T-helper 1 cell treated with Interleukin-12 subunit alpha and Interleukin-12 subunit beta and Interleukin-4 antibody, amounts not matched to agents 30 ng/mL and 1 ng/mL, for 36 hours (primary cell): ENCODE measurements at regions not wholly inside any gene's neighbourhood (a gene's known extent, or its start where the extent isn't known, plus 50 kb on each side); places are given as distances from the start of the nearest gene placed in this dataset.

ENCODE experiments used
- intact Hi-C: fragments of 100-400 bp; cut with micrococcal nuclease; formaldehyde crosslinking; loops from one replicate; pipeline ENCODE4 v1.15.1; 2024

- intact Hi-C loops: no loop called here
These were observed 101.8 kb upstream of the AGAP1 start for GRCh38 chr2:235391921-235392615.

GRCh38 chr2:235394278-235394828, 99.5 kb upstream of the AGAP1 start:
- intact Hi-C loops: no loop called here

DNA sequence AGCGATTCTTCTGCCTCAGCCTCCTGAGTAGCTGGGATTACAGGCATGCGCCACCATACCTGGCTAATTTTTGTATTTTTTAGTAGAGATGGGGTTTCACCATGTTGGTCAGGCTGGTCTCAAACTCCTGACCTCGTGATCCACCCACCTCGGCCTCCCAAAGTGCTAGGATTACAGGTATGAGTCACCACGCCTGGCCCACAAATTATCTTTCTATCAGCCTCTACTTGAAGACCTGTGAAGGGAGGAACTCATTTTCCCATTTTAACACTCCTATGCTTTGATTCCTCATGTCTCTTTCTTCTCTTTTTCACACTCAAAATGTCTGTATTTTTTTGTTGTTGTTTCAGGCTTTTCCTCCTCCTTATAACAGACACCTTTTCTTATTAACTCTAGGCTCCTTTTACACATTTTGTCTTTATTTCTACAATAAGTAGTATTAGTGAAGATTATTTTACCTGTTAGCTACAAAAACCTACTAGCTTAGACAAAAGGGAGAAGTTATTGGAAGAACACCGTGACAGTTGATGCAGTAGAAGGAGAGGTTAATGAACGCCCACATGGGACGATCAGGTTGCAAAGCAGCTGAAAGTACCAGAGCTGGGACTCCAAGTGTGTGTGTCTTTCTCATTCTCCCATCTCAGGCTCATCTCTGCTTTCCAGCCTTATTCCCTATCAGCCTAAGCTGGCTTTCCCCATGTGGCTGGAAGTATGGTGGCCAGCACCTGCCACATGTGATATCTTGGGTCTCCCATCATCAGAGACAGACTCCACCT, 97.6 kb upstream of the AGAP1 start:
- intact Hi-C loops: no loop called here

DNA sequence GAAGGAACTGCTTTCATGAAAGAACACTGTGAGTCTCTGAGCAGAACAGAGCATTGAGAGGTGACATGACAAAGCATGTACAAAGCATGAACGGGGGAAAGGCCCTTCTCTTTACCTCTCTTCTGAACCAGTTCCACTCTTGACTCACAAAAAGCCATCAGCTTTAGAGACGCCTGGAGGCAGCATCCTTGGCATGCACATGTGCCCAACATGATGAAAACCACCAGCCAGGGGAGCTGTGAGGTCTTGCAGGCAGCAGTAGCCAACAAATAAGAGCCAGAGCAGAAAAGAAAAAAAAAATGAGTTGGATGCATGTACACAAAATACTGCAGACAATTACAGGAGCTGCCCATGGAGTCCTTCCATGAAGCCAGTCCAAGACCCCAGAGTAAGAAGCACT, 95.5 kb upstream of the AGAP1 start:
- intact Hi-C loops: no loop called here

- intact Hi-C loops: no loop called here
These were observed 93.9 kb upstream of the AGAP1 start for GRCh38 chr2:235399895-235400294.

GRCh38 chr2:235402422-235402821, 91.4 kb upstream of the AGAP1 start:
- intact Hi-C loops: no loop called here

GRCh38 chr2:235405612-235406361, 88.1 kb upstream of the AGAP1 start:
- intact Hi-C loops: no loop called here

DNA sequence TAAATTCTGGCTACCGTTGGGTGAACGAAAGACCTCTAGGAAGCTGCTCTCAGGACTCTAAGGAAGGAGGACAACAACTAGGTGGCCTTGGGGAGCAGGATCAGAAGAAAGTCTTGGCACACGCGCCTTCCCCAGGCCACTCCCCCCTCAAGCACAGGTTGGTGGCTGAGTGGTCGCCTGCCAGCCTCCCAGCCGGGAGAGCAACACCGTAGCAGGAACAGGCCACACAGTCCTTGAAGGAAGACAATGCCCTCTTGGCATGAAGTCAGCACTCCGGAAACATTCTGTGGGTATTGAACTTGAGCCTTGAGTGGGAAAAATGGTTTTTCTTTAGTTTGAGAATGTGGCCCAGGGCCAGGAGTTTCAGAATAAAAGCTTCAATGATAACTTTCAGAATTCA, 87.4 kb upstream of the AGAP1 start:
- intact Hi-C loops: no loop called here

DNA sequence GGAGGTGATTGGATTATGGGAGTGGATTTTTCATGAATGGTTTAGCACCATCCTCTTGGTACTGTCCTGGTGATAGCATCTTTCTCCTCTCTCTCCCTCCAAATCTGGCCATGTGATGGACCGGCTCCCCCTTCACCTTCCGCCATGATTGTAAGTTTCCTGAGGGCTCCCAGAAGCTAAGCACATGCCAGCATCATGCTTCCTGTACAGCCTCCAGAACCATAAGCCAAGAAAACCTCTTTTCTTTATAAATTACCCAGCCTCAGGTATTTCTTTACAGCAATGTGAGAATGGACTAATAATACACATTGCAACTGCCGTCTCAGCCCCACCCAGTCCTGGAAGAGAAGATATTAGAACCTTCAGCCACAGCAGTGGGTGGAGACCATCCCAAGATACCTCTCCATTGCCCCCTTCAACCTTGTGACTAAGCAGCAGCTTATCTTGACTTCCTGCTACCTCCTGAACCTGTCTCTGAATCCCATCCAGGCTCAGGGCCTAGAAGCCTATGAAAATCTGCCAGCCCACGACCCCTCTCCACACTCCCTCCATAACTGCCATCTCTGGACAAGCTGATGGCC, 81.8 kb upstream of the AGAP1 start:
- intact Hi-C loops: no loop called here

DNA sequence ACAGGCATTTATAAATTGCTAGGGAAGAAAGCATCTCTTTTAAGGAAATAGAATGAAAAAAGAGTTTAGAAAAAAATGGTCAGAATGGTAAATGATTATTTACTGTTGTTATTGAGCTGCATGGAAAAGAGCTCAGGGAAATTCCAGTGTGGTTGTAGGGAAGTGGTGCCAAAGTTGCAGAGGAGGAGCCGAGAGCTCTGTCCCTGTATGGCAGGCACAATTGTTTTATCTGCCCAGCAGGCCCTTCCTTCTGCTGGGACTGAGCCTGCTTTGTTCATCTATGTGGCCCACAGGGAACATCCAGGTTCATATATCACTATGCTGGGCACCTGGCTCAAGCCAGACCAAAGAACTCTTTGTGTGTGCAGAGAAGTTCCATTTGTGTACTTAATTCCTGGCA, 80.8 kb upstream of the AGAP1 start:
- intact Hi-C loops: no loop called here

GRCh38 chr2:235414422-235414821, 79.4 kb upstream of the AGAP1 start:
- intact Hi-C loops: no loop called here

GRCh38 chr2:235416858-235417499, 76.9 kb upstream of the AGAP1 start:
- intact Hi-C loops: no loop called here

- intact Hi-C loops: no loop called here
These were observed 74.9 kb upstream of the AGAP1 start for GRCh38 chr2:235418918-235419317.

- intact Hi-C loops: no loop called here
These were observed 73.8 kb upstream of the AGAP1 start for GRCh38 chr2:235419996-235420395.

DNA sequence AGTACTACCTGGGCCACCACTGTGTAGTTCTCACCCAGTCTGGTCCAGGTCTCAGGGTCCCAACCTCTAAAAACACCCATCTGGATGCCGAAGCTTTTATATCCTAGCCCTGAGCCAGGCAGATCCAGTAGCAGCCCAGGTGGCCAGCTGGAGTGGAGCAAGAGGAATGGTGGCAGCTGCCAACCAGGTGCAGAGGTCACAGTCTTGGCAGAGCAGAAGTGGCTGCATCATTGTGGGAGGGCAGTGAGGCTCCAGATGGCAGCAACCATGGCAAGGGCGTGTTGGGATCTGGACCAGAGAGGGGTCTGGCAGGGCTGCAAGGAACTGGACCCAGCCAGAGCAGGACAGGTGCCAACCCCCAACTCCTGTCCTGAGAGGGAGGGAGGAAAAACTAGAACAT, 72.2 kb upstream of the AGAP1 start:
- intact Hi-C loops: no loop called here

DNA sequence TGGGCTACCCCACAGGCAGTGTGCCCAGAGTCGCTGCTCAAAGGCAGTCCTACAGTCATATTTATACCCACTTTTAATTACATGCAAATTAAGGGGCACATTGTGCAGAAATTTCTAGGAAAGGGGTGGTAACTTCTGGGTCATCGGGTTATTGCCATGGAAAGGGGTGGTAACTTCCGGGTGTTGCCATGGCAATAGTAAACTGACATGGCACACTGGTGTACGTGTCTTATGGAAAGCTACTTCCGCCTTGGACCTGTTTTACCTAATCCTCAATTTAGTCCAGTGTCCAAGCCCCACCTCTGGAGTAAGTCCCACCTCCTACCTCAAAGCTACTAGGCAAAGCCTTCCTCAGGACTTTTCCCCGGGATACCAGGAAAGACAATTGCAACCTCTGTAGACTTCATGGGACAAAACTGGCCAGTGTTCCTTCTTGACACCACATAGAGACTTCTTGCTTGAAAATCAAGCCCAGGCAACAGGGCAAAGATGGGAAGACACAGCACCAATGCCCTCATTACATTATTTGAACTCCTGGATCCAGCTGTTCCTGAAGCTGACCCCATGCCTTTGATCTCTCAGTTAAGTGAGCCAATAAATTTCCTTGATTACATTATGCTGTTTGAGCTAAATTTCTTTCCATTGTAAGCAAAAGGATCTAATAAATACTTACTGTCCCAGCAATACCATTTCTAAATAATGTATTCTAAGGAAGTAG, 63.3 kb upstream of the AGAP1 start:
- intact Hi-C loops: no loop called here

GRCh38 chr2:235432741-235433520, 60.9 kb upstream of the AGAP1 start:
- intact Hi-C loops: no loop called here

GRCh38 chr2:235433860-235434259, 60.0 kb upstream of the AGAP1 start:
- intact Hi-C loops: no loop called here

- intact Hi-C loops: no loop called here
These were observed 53.7 kb upstream of the AGAP1 start for GRCh38 chr2:235439959-235440662.
